Sigmoid colon (tissue), 6 donors: ENCODE measurements at regions not wholly inside any gene's neighbourhood (a gene's known extent, or its start where the extent isn't known, plus 50 kb on each side); places are given as distances from the start of the nearest gene placed in this dataset.
"Not testable (repeated sequence)": the region's sequence is repeated elsewhere in the genome, so short reads cannot be mapped to it uniquely, and the experiment has no call there.

Experiments
- DNase-seq: peaks from one replicate; pipeline ENCODE4 v3.0.0-alpha.2; 2019
- H3K27ac ChIP-seq, 4 donors: fragments of 200-600 bp; sonication (generic); one replicate each; pipeline ENCODE4 v1.5.1; 2016 to 2019; ENCODE audit warnings: mild to moderate bottlenecking in 1 of 4
- H3K27me3 ChIP-seq, 3 donors: fragments of 200-600 bp; sonication (generic); one replicate each; pipeline ENCODE4 v1.5.1; 2019; ENCODE audit warnings: mild to moderate bottlenecking in 1 of 3
- H3K36me3 ChIP-seq, 4 donors: fragments of 200-600 bp; sonication (generic); one replicate each; pipeline ENCODE4 v1.5.1; 2016 to 2019
- H3K4me1 ChIP-seq, 4 donors: fragments of 200-600 bp; sonication (generic); one replicate each; pipeline ENCODE4 v1.5.1; 2017 to 2019
- H3K4me3 ChIP-seq, 4 donors: fragments of 200-600 bp; sonication (generic); one replicate each; pipeline ENCODE4 v1.5.1; 2017 to 2019; ENCODE audit warnings: mild to moderate bottlenecking in 2 of 4, moderate library complexity in 1 of 4
- H3K9me3 ChIP-seq, 4 donors: fragments of 200-600 bp in 3 of 4; sonication (generic) in 3 of 4; one replicate each; pipeline versions ENCODE4 v1.5.1 to v1.6.1; 2013 to 2019
- WGBS, 2 donors: extraction: QIAGEN DNeasy Blood & Tissue Kit; methylation state at CpG; one replicate each; pipeline ENCODE4 v1.1.7; 2013; 5-methylcytosine and 5-hydroxymethylcytosine counted together
- intact Hi-C: fragments of 100-400 bp; cut with DNase I; formaldehyde crosslinking; loops from one replicate; pipeline ENCODE4 v1.15.1; 2023
- donor health status: healthy with polysubstance abuse.
- donor health status: healthy.

GRCh38 chrX:89539150-89539549 lies 382.6 kb upstream of the TGIF2LX start:
- H3K4me1 ChIP-seq, intact Hi-C loops, H3K4me3 ChIP-seq, H3K27me3 ChIP-seq, H3K9me3 ChIP-seq, H3K27ac ChIP-seq, H3K36me3 ChIP-seq: not testable (repeated sequence)
- peak; percentile 25 for DNase-seq
- 93% methylated on average over 5 of the region's 5 CpGs for WGBS, 2 donors

- intact Hi-C loops, H3K9me3 ChIP-seq, DNase-seq, H3K4me1 ChIP-seq, H3K4me3 ChIP-seq, H3K27me3 ChIP-seq, H3K27ac ChIP-seq, H3K36me3 ChIP-seq: not testable (repeated sequence)
- WGBS, 2 donors = 70 to 74% methylated on average over 3 of the region's 3 CpGs
These were observed 364.6 kb upstream of the TGIF2LX start for GRCh38 chrX:89557146-89557545.

- not testable (repeated sequence) for DNase-seq
These were observed 359.6 kb upstream of the TGIF2LX start for GRCh38 chrX:89562079-89562478.

GRCh38 chrX:89563107-89563506 lies 358.6 kb upstream of the TGIF2LX start:
- H3K4me1 ChIP-seq, H3K36me3 ChIP-seq, H3K9me3 ChIP-seq, H3K4me3 ChIP-seq, H3K27ac ChIP-seq, H3K27me3 ChIP-seq, intact Hi-C loops, DNase-seq: not testable (repeated sequence)
- 92 to 98% methylated on average over 5 of the region's 6 CpGs for WGBS, 2 donors

More at GRCh38 chrX:89562079-89562478, 359.6 kb upstream of the TGIF2LX start:
- H3K4me1 ChIP-seq, H3K27me3 ChIP-seq, H3K27ac ChIP-seq, intact Hi-C loops, H3K4me3 ChIP-seq, H3K36me3 ChIP-seq, H3K9me3 ChIP-seq: not testable (repeated sequence)
- WGBS, 2 donors = 32 to 69% methylated on average over 3 of the region's 4 CpGs

- H3K4me3 ChIP-seq, intact Hi-C loops, H3K9me3 ChIP-seq, H3K36me3 ChIP-seq, H3K27me3 ChIP-seq, H3K4me1 ChIP-seq, H3K27ac ChIP-seq, DNase-seq: not testable (repeated sequence)
These were observed 353.9 kb upstream of the TGIF2LX start for GRCh38 chrX:89567787-89568186.

GRCh38 chrX:89581868-89582267 lies 339.8 kb upstream of the TGIF2LX start:
- intact Hi-C loops, H3K36me3 ChIP-seq, H3K4me1 ChIP-seq, H3K9me3 ChIP-seq, DNase-seq, H3K27me3 ChIP-seq, H3K4me3 ChIP-seq, H3K27ac ChIP-seq: not testable (repeated sequence)
- 68 to 76% methylated on average over 4 of the region's 4 CpGs for WGBS, 2 donors

- H3K4me1 ChIP-seq, H3K4me3 ChIP-seq, intact Hi-C loops, H3K27me3 ChIP-seq, H3K27ac ChIP-seq, DNase-seq, H3K36me3 ChIP-seq, H3K9me3 ChIP-seq: not testable (repeated sequence)
- WGBS, 2 donors = 77 to 79% methylated on average over 2 of the region's 2 CpGs
These were observed 289.9 kb upstream of the TGIF2LX start for GRCh38 chrX:89631858-89632257.

- DNase-seq = not testable (repeated sequence)
These were observed 285.8 kb upstream of the TGIF2LX start for GRCh38 chrX:89635887-89636286.

GRCh38 chrX:89658662-89659061 lies 263.0 kb upstream of the TGIF2LX start:
- H3K4me3 ChIP-seq, H3K27me3 ChIP-seq, H3K4me1 ChIP-seq, DNase-seq, intact Hi-C loops, H3K27ac ChIP-seq, H3K36me3 ChIP-seq, H3K9me3 ChIP-seq: not testable (repeated sequence)
- 100% methylated on average over 1 of the region's 1 CpG for WGBS, 2 donors

More at GRCh38 chrX:89635887-89636286, 285.8 kb upstream of the TGIF2LX start:
- H3K4me3 ChIP-seq, H3K4me1 ChIP-seq, H3K9me3 ChIP-seq, H3K36me3 ChIP-seq, intact Hi-C loops, H3K27me3 ChIP-seq, H3K27ac ChIP-seq: not testable (repeated sequence)
- 81 to 90% methylated on average over 4 of the region's 4 CpGs for whole genome bisulfite sequencing, 2 donors

- H3K27me3 ChIP-seq, H3K27ac ChIP-seq, H3K9me3 ChIP-seq, H3K4me1 ChIP-seq, H3K4me3 ChIP-seq, intact Hi-C loops, DNase-seq, H3K36me3 ChIP-seq: not testable (repeated sequence)
- no CpG with 5 or more reads among the region's 1 CpG for WGBS, 2 donors
These were observed 215.2 kb upstream of the TGIF2LX start for GRCh38 chrX:89706481-89706880.

- H3K27ac ChIP-seq, intact Hi-C loops, H3K9me3 ChIP-seq, DNase-seq, H3K4me1 ChIP-seq, H3K4me3 ChIP-seq, H3K36me3 ChIP-seq, H3K27me3 ChIP-seq: not testable (repeated sequence)
- WGBS, 2 donors = 60% methylated on average over 1 of the region's 1 CpG; no CpG with 5 or more reads in 1 of the 2 donors
These were observed 214.3 kb upstream of the TGIF2LX start for GRCh38 chrX:89707363-89707927.

GRCh38 chrX:89734367-89734766 lies 187.3 kb upstream of the TGIF2LX start:
- WGBS, 2 donors = 89 to 95% methylated on average over 11 of the region's 11 CpGs
- H3K27me3 ChIP-seq, H3K27ac ChIP-seq, H3K4me3 ChIP-seq, intact Hi-C loops, H3K36me3 ChIP-seq, DNase-seq, H3K9me3 ChIP-seq, H3K4me1 ChIP-seq: not testable (repeated sequence)

- H3K9me3 ChIP-seq, intact Hi-C loops: not testable (repeated sequence)
- 74 to 75% methylated on average over 4 of the region's 4 CpGs for WGBS, 2 donors
These were observed 165.2 kb upstream of the TGIF2LX start for GRCh38 chrX:89756466-89756865.

More at GRCh38 chrX:89756466-89756865, 165.2 kb upstream of the TGIF2LX start:
- H3K4me1 ChIP-seq, H3K27ac ChIP-seq, DNase-seq, H3K4me3 ChIP-seq, H3K27me3 ChIP-seq, H3K36me3 ChIP-seq: not testable (repeated sequence)
